Endothelial cell of umbilical vein (primary cell): ENCODE measurements at regions not wholly inside any gene's neighbourhood (a gene's known extent, or its start where the extent isn't known, plus 50 kb on each side); places are given as distances from the start of the nearest gene placed in this dataset.

Experiments used
- CTCF ChIP-seq, 2 donors: IDR thresholded peaks; 1 replicate in 1 of 2; 2 replicates in 1 of 2; pipeline ENCODE4 v1.5.1; 2011; ENCODE audit warnings: low read length in 2 of 2, mild to moderate bottlenecking in 2 of 2, moderate library complexity in 2 of 2, control low read depth in 1 of 2, inconsistent platforms in 1 of 2, low read depth in 1 of 2; ENCODE audit not compliant: insufficient read depth in 1 of 2; ENCODE audit errors: extremely low read depth in 1 of 2
- EZH2 ChIP-seq: IDR thresholded peaks from 2 replicates; pipeline ENCODE4 v1.6.1; 2012; ENCODE audit warnings: borderline replicate concordance, low read depth, mild to moderate bottlenecking, moderate library complexity, low read length, inconsistent platforms; ENCODE audit not compliant: severe bottlenecking
- JUN ChIP-seq: IDR thresholded peaks from 2 replicates; pipeline ENCODE4 v1.6.1; 2011; ENCODE audit warnings: borderline replicate concordance, low read depth; ENCODE audit not compliant: insufficient read length, insufficient read depth
- MAX ChIP-seq: IDR thresholded peaks from 2 replicates; pipeline ENCODE4 v1.6.1; 2011; ENCODE audit not compliant: insufficient read depth, insufficient read length
- POLR2A ChIP-seq: IDR thresholded peaks from 2 replicates; pipeline ENCODE4 v1.6.1; 2012; ENCODE audit warnings: low read depth, mild to moderate bottlenecking, control low read depth, low read length
- POLR2AphosphoS5 ChIP-seq: IDR thresholded peaks from 2 replicates; pipeline ENCODE4 v1.6.1; 2012; ENCODE audit warnings: low read depth, mild to moderate bottlenecking, control low read depth, low read length, moderate library complexity; ENCODE audit not compliant: insufficient read depth

- TF ChIP-seq CTCF (IDR thresholded peaks at IDR 0.05; ENCODE audit: extremely low read depth in 1 of 2, insufficient read depth in 1 of 2, low read depth in 1 of 2, low read length in 2 of 2), result no peak
- no peak for TF ChIP-seq POLR2AphosphoS5
- no peak for TF ChIP-seq EZH2
- TF ChIP-seq POLR2A, result no peak
- TF ChIP-seq MAX, result no peak
- TF ChIP-seq JUN, result no peak
Observed at GRCh38 chr3:3232251-3232650, 52.8 kb upstream of the CRBN start.
